Panc1 (cell line): ENCODE measurements at regions not wholly inside any gene's neighbourhood (a gene's known extent, or its start where the extent isn't known, plus 50 kb on each side); places are given as distances from the start of the nearest gene placed in this dataset.
"Not testable (repeated sequence)": the region's sequence is repeated elsewhere in the genome, so short reads cannot be mapped to it uniquely, and the experiment has no call there.

Experiments used
- ATAC-seq: fragments of 200-7000 bp; cut with Tn5 transposase; 2 replicates; pipeline ENCODE4 v1.9.1; 2020; ENCODE audit warnings: mild to moderate bottlenecking, moderate library complexity
- BruUV-seq: library from RNA; stranded (reverse); fragments of 400-500 nt; replicated peaks from 2 replicates; lab custom pipeline; 2021; lab: Mats Ljungman, UMichigan
- CTCF ChIA-PET: fragments of 300-600 bp; sonication (Branson Sonifier 250); formaldehyde crosslinking; loops from one replicate; lab custom pipeline; 2022; ENCODE audit warnings: antibody characterized with exemption; lab: Charles Lee
- POLR2A ChIA-PET: fragments of 300-600 bp; sonication (Branson Sonifier 250); formaldehyde crosslinking; loops from one replicate; lab custom pipeline; 2022; ENCODE audit warnings: antibody characterized with exemption; lab: Charles Lee
- DNase-seq: peaks from one replicate; pipeline ENCODE4 v3.0.0-alpha.2; 2010; ENCODE audit warnings: low read depth, low spot score
- H3K27ac ChIP-seq: 2 replicates; pipeline ENCODE4 v1.5.1; 2011; ENCODE audit warnings: mild to moderate bottlenecking, low read length, inconsistent platforms
- H3K27me3 ChIP-seq: fragments of 200-500 bp; sonication (Bioruptor generic); 2 replicates; pipeline ENCODE4 v1.6.0; 2014; ENCODE audit warnings: low read length, inconsistent platforms; ENCODE audit not compliant: control insufficient read depth, insufficient read depth
- H3K36me3 ChIP-seq: fragments of 200-500 bp; sonication (Bioruptor generic); 2 replicates; pipeline ENCODE4 v1.5.1; 2014; ENCODE audit warnings: inconsistent platforms, mild to moderate bottlenecking, low read length, moderate library complexity; ENCODE audit not compliant: control insufficient read depth, insufficient read depth
- H3K4me1 ChIP-seq: 2 replicates; pipeline ENCODE4 v1.5.1; 2011; ENCODE audit warnings: inconsistent platforms, mild to moderate bottlenecking, low read length, moderate library complexity; ENCODE audit not compliant: control insufficient read depth, insufficient read depth
- H3K4me3 ChIP-seq, 2 experiments: 2 replicates each; pipeline ENCODE4 v1.5.1; 2011 to 2012; ENCODE audit warnings: low read depth in 2 of 2, low read length in 2 of 2, mild to moderate bottlenecking in 2 of 2, inconsistent platforms in 1 of 2, moderate library complexity in 1 of 2
- H3K9me3 ChIP-seq: fragments of 200-500 bp; sonication (Bioruptor generic); 2 replicates; pipeline ENCODE4 v1.5.1; 2014; ENCODE audit warnings: low read depth, mild to moderate bottlenecking, inconsistent platforms, low read length, moderate library complexity; ENCODE audit not compliant: control insufficient read depth, insufficient read depth
- CTCF ChIP-seq: fragments of 450-650 bp; IDR thresholded peaks from 2 replicates; pipeline ENCODE4 v1.5.1; 2017; ENCODE audit warnings: mild to moderate bottlenecking
- POLR2AphosphoS5 ChIP-seq: IDR thresholded peaks from 2 replicates; pipeline ENCODE4 v1.6.1; 2012; ENCODE audit warnings: mild to moderate bottlenecking, low read depth, low read length, moderate library complexity
- REST ChIP-seq, 2 experiments: IDR thresholded peaks; 2 replicates each; pipeline ENCODE4 v1.6.1; 2011 to 2012; ENCODE audit warnings: low read depth in 2 of 2, control low read depth in 1 of 2, low read length in 1 of 2, mild to moderate bottlenecking in 1 of 2, moderate library complexity in 1 of 2; ENCODE audit not compliant: insufficient read depth in 1 of 2
- SIN3A ChIP-seq: IDR thresholded peaks from 2 replicates; pipeline ENCODE4 v1.6.1; 2012; ENCODE audit warnings: low read depth, mild to moderate bottlenecking, low read length, moderate library complexity, borderline replicate concordance; ENCODE audit not compliant: insufficient read depth
- TCF7L2 ChIP-seq: IDR thresholded peaks from 2 replicates; pipeline ENCODE4 v1.6.1; 2011; ENCODE audit warnings: mild to moderate bottlenecking, low read depth, low read length, inconsistent platforms
- in situ Hi-C: cut with HindIII; loops from 2 replicates; pipeline ENCODE4 v1.10.0; 2016; ENCODE audit warnings: low sequenced_read_pairs, low pct_unique_long_range_greater_than_20kb
- intact Hi-C: fragments of 100-400 bp; cut with micrococcal nuclease; formaldehyde crosslinking; loops from one replicate; pipeline ENCODE4 v1.10.0; 2022; ENCODE audit not compliant: unreplicated experiment

GRCh38 chr9:6101725-6102124 lies 86.3 kb upstream of the RANBP6 start:
- BruUV-seq, CTCF ChIA-PET, ATAC-seq, intact Hi-C loops, H3K9me3 ChIP-seq, H3K27me3 ChIP-seq, H3K27ac ChIP-seq, DNase-seq, POLR2A ChIA-PET, H3K4me3 ChIP-seq, H3K36me3 ChIP-seq, in situ Hi-C loops, H3K4me1 ChIP-seq: not testable (repeated sequence)

DNA sequence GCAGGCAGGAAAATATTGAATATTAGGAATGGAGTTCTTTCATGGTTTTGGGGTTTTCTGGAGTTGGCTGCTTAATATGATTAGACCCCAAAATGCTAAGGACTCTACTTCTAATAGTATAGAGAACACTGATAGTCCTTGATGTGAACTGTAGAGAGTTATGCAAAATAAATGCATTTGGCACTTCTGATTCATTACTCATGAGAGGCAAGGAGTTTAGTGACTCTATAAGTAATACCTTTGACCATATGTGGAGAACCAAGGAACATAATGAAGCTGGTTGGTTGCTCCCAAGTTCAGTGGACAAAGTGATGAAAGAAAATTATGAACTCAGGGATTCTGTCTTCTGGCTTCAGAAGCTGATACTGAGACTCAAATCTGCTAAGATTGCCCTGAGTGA lies 83.9 kb upstream of the RANBP6 start:
- POLR2A ChIA-PET, ATAC-seq, intact Hi-C loops, H3K27ac ChIP-seq, H3K4me3 ChIP-seq, CTCF ChIA-PET, BruUV-seq, H3K36me3 ChIP-seq, H3K9me3 ChIP-seq, H3K27me3 ChIP-seq, DNase-seq, in situ Hi-C loops, H3K4me1 ChIP-seq: not testable (repeated sequence)

DNA sequence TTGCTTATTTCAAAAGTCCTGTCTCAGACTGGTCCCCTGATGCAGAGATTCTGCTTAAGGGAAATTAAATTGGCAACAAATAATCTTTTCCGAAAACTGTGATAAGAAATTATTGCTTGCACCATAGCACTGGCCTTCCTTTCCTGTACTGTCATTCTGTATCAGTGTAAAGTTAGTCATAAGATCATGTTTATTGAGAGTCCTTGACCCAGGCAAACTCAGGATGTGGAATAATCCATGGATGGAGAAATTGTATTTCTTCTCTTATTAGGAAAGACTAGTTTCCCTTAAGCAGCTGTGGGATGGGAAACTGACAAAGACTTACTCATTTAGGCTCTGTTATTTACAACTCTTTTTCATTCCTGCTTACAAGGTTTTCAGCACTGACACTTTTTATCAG lies 83.0 kb upstream of the RANBP6 start:
- no peaks in the 10 kb centered on the region for H3K27me3 ChIP-seq
- ChIA-PET POLR2A (no interaction called here), CTCF (no interaction called here)
- H3K36me3 ChIP-seq = no peaks in the 10 kb centered on the region
- no peaks in the 10 kb centered on the region for H3K4me1 ChIP-seq
- no peak overlapping the region for H3K27ac ChIP-seq
- H3K4me3 ChIP-seq = no peak overlapping the region
- intact Hi-C loops = no loop called here
- DNase-seq (no peak), ATAC-seq (no peak)
- no peaks in the 10 kb centered on the region for H3K9me3 ChIP-seq
- BruUV-seq = no TSS peak
- TF ChIP-seq SIN3A = no peak
- no peak for TF ChIP-seq CTCF
- TF ChIP-seq TCF7L2 = no peak
- TF ChIP-seq REST (IDR thresholded peaks at IDR 0.05; ENCODE audit: insufficient read depth in 1 of 2, low read depth in 2 of 2, low read length in 1 of 2) = no peak
- no peak for TF ChIP-seq POLR2AphosphoS5
- in situ Hi-C loops = no loop called here
